Activated CD8-positive, alpha-beta T cell treated with anti-CD3 and anti-CD28 coated beads for 36 hours (primary cell): ENCODE measurements at regions not wholly inside any gene's neighbourhood (a gene's known extent, or its start where the extent isn't known, plus 50 kb on each side); places are given as distances from the start of the nearest gene placed in this dataset.

Experiments
- ATAC-seq: fragments of 200-7000 bp; cut with Tn5 transposase; one replicate; pipeline ENCODE4 v1.10.0; 2021; ENCODE audit warnings: mild to moderate bottlenecking, moderate library complexity
- CTCF ChIA-PET: fragments of 350-600 bp; sonication (Branson Sonifier 250); formaldehyde crosslinking; loops from one replicate; lab custom pipeline; 2021; ENCODE audit warnings: antibody characterized with exemption; lab: Charles Lee
- POLR2A ChIA-PET: fragments of 350-600 bp; sonication (Branson Sonifier 250); formaldehyde crosslinking; loops from one replicate; lab custom pipeline; 2021; ENCODE audit warnings: antibody characterized with exemption; lab: Charles Lee
- DNase-seq: peaks from one replicate; pipeline ENCODE4 v3.0.0-alpha.2; 2020
- H3K27ac Mint-ChIP-seq: one replicate; pipeline ENCODE4 v1.8.0; 2021; ENCODE audit warnings: mild to moderate bottlenecking, mixed read lengths
- H3K27me3 Mint-ChIP-seq: one replicate; pipeline ENCODE4 v1.8.0; 2021; ENCODE audit warnings: mixed read lengths
- H3K36me3 Mint-ChIP-seq: one replicate; pipeline ENCODE4 v1.8.0; 2021; ENCODE audit warnings: low read depth, mixed read lengths
- H3K4me1 Mint-ChIP-seq: one replicate; pipeline ENCODE4 v1.8.0; 2021; ENCODE audit warnings: low read depth, mixed read lengths
- H3K4me3 Mint-ChIP-seq: one replicate; pipeline ENCODE4 v1.8.0; 2021; ENCODE audit warnings: mild to moderate bottlenecking, moderate library complexity, mixed read lengths
- H3K9me3 Mint-ChIP-seq: one replicate; pipeline ENCODE4 v1.8.0; 2021; ENCODE audit warnings: mixed read lengths
- CTCF ChIP-seq: fragments of 200-600 bp; IDR thresholded peaks from one replicate; pipeline ENCODE4 v1.8.0; 2022; ENCODE audit warnings: antibody characterized with exemption, mild to moderate bottlenecking
- intact Hi-C: fragments of 100-400 bp; cut with micrococcal nuclease; formaldehyde crosslinking; loops from one replicate; pipeline ENCODE4 v1.10.0; 2022

- no peak for DNase-seq
- peaks cover 4% of the 10 kb centered on the region for H3K27me3 Mint-ChIP-seq
- peaks cover 2% of the 10 kb centered on the region for H3K9me3 Mint-ChIP-seq
- intact Hi-C loops: no loop called here
- H3K4me1 Mint-ChIP-seq: no peaks in the 10 kb centered on the region
- H3K4me3 Mint-ChIP-seq: no peak overlapping the region
- H3K36me3 Mint-ChIP-seq: no peaks in the 10 kb centered on the region
- CTCF ChIA-PET: no interaction called here
- POLR2A ChIA-PET: no interaction called here
- TF ChIP-seq CTCF: no peak
- no peak overlapping the region for H3K27ac Mint-ChIP-seq
- no peak for ATAC-seq
Measured at GRCh38 chr9:104260004-104260403, 165.9 kb downstream of the SMC2 start.

GRCh38 chr9:104263942-104264341 lies 169.8 kb downstream of the SMC2 start:
- no peaks in the 10 kb centered on the region for H3K27me3 Mint-ChIP-seq
- H3K4me1 Mint-ChIP-seq: no peaks in the 10 kb centered on the region
- DNase-seq (no peak), ATAC-seq (no peak)
- H3K9me3 Mint-ChIP-seq: no peaks in the 10 kb centered on the region
- intact Hi-C loops: no loop called here
- ChIA-PET POLR2A (no interaction called here), CTCF (no interaction called here)
- TF ChIP-seq CTCF: no peak
- H3K27ac Mint-ChIP-seq: no peak overlapping the region
- no peak overlapping the region for H3K4me3 Mint-ChIP-seq
- H3K36me3 Mint-ChIP-seq: no peaks in the 10 kb centered on the region

GRCh38 chr9:104264431-104264830 lies 170.3 kb downstream of the SMC2 start:
- ChIA-PET POLR2A (no interaction called here), CTCF (no interaction called here)
- Mint-ChIP-seq H3K27ac (no peak overlapping the region), H3K27me3 (no peaks in the 10 kb centered on the region), H3K9me3 (no peaks in the 10 kb centered on the region), H3K36me3 (no peaks in the 10 kb centered on the region), H3K4me1 (no peaks in the 10 kb centered on the region), H3K4me3 (no peak overlapping the region)
- intact Hi-C loops: no loop called here
- TF ChIP-seq CTCF: no peak
- ATAC-seq: no peak
- DNase-seq: no peak

- no peaks in the 10 kb centered on the region for H3K4me1 Mint-ChIP-seq
- no peak for TF ChIP-seq CTCF
- H3K4me3 Mint-ChIP-seq: no peak overlapping the region
- ATAC-seq (no peak), DNase-seq (no peak)
- no peaks in the 10 kb centered on the region for H3K27me3 Mint-ChIP-seq
- CTCF ChIA-PET: no interaction called here
- no peaks in the 10 kb centered on the region for H3K36me3 Mint-ChIP-seq
- POLR2A ChIA-PET: no interaction called here
- H3K27ac Mint-ChIP-seq: no peak overlapping the region
- H3K9me3 Mint-ChIP-seq: no peaks in the 10 kb centered on the region
- intact Hi-C loops: no loop called here
Measured at GRCh38 chr9:104269374-104269773, 175.3 kb downstream of the SMC2 start.

GRCh38 chr9:104269996-104270963 lies 176.2 kb downstream of the SMC2 start:
- no peaks in the 10 kb centered on the region for H3K27me3 Mint-ChIP-seq
- ChIA-PET CTCF (no interaction called here), POLR2A (no interaction called here)
- H3K27ac Mint-ChIP-seq: no peak overlapping the region
- ATAC-seq (no peak), DNase-seq (no peak)
- no peak overlapping the region for H3K4me3 Mint-ChIP-seq
- no peaks in the 10 kb centered on the region for H3K9me3 Mint-ChIP-seq
- TF ChIP-seq CTCF: no peak
- intact Hi-C loops: no loop called here
- no peaks in the 10 kb centered on the region for H3K4me1 Mint-ChIP-seq
- H3K36me3 Mint-ChIP-seq: no peaks in the 10 kb centered on the region
